Panc1 (cell line): ENCODE measurements at regions not wholly inside any gene's neighbourhood (a gene's known extent, or its start where the extent isn't known, plus 50 kb on each side); places are given as distances from the start of the nearest gene placed in this dataset.

Experiments used
- ATAC-seq: fragments of 200-7000 bp; cut with Tn5 transposase; 2 replicates; pipeline ENCODE4 v1.9.1; 2020; ENCODE audit warnings: mild to moderate bottlenecking, moderate library complexity
- BruUV-seq: library from RNA; stranded (reverse); fragments of 400-500 nt; replicated peaks from 2 replicates; lab custom pipeline; 2021; lab: Mats Ljungman, UMichigan
- CTCF ChIA-PET: fragments of 300-600 bp; sonication (Branson Sonifier 250); formaldehyde crosslinking; loops from one replicate; lab custom pipeline; 2022; ENCODE audit warnings: antibody characterized with exemption; lab: Charles Lee
- POLR2A ChIA-PET: fragments of 300-600 bp; sonication (Branson Sonifier 250); formaldehyde crosslinking; loops from one replicate; lab custom pipeline; 2022; ENCODE audit warnings: antibody characterized with exemption; lab: Charles Lee
- DNase-seq: peaks from one replicate; pipeline ENCODE4 v3.0.0-alpha.2; 2010; ENCODE audit warnings: low read depth, low spot score
- H3K27ac ChIP-seq: 2 replicates; pipeline ENCODE4 v1.5.1; 2011; ENCODE audit warnings: mild to moderate bottlenecking, low read length, inconsistent platforms
- H3K27me3 ChIP-seq: fragments of 200-500 bp; sonication (Bioruptor generic); 2 replicates; pipeline ENCODE4 v1.6.0; 2014; ENCODE audit warnings: low read length, inconsistent platforms; ENCODE audit not compliant: control insufficient read depth, insufficient read depth
- H3K36me3 ChIP-seq: fragments of 200-500 bp; sonication (Bioruptor generic); 2 replicates; pipeline ENCODE4 v1.5.1; 2014; ENCODE audit warnings: inconsistent platforms, mild to moderate bottlenecking, low read length, moderate library complexity; ENCODE audit not compliant: control insufficient read depth, insufficient read depth
- H3K4me1 ChIP-seq: 2 replicates; pipeline ENCODE4 v1.5.1; 2011; ENCODE audit warnings: inconsistent platforms, mild to moderate bottlenecking, low read length, moderate library complexity; ENCODE audit not compliant: control insufficient read depth, insufficient read depth
- H3K4me3 ChIP-seq, 2 experiments: 2 replicates each; pipeline ENCODE4 v1.5.1; 2011 to 2012; ENCODE audit warnings: low read depth in 2 of 2, low read length in 2 of 2, mild to moderate bottlenecking in 2 of 2, inconsistent platforms in 1 of 2, moderate library complexity in 1 of 2
- H3K9me3 ChIP-seq: fragments of 200-500 bp; sonication (Bioruptor generic); 2 replicates; pipeline ENCODE4 v1.5.1; 2014; ENCODE audit warnings: low read depth, mild to moderate bottlenecking, inconsistent platforms, low read length, moderate library complexity; ENCODE audit not compliant: control insufficient read depth, insufficient read depth
- POLR2AphosphoS5 ChIP-seq: IDR thresholded peaks from 2 replicates; pipeline ENCODE4 v1.6.1; 2012; ENCODE audit warnings: mild to moderate bottlenecking, low read depth, low read length, moderate library complexity
- SIN3A ChIP-seq: IDR thresholded peaks from 2 replicates; pipeline ENCODE4 v1.6.1; 2012; ENCODE audit warnings: low read depth, mild to moderate bottlenecking, low read length, moderate library complexity, borderline replicate concordance; ENCODE audit not compliant: insufficient read depth
- TCF7L2 ChIP-seq: IDR thresholded peaks from 2 replicates; pipeline ENCODE4 v1.6.1; 2011; ENCODE audit warnings: mild to moderate bottlenecking, low read depth, low read length, inconsistent platforms
- in situ Hi-C: cut with HindIII; loops from 2 replicates; pipeline ENCODE4 v1.10.0; 2016; ENCODE audit warnings: low sequenced_read_pairs, low pct_unique_long_range_greater_than_20kb
- intact Hi-C: fragments of 100-400 bp; cut with micrococcal nuclease; formaldehyde crosslinking; loops from one replicate; pipeline ENCODE4 v1.10.0; 2022; ENCODE audit not compliant: unreplicated experiment
- TF ChIP-seq, protein P1 (sequence below): fragments of 450-650 bp; IDR thresholded peaks from 2 replicates; pipeline ENCODE4 v1.5.1; 2017; ENCODE audit warnings: mild to moderate bottlenecking
- TF ChIP-seq, protein P2 (sequence below), 2 experiments: IDR thresholded peaks; 2 replicates each; pipeline ENCODE4 v1.6.1; 2011 to 2012; ENCODE audit warnings: low read depth in 2 of 2, control low read depth in 1 of 2, low read length in 1 of 2, mild to moderate bottlenecking in 1 of 2, moderate library complexity in 1 of 2; ENCODE audit not compliant: insufficient read depth in 1 of 2

GRCh38 chr4:105002278-105002677 is 144.4 kb upstream of the TET2 start:
- ChIA-PET CTCF (no interaction called here), POLR2A (no interaction called here)
- H3K4me1 ChIP-seq: no peaks in the 10 kb centered on the region
- intact Hi-C loops (no loop called here), in situ Hi-C loops (no loop called here)
- no peaks in the 10 kb centered on the region for H3K9me3 ChIP-seq
- DNase-seq: no peak
- TF ChIP-seq, protein P1, sequence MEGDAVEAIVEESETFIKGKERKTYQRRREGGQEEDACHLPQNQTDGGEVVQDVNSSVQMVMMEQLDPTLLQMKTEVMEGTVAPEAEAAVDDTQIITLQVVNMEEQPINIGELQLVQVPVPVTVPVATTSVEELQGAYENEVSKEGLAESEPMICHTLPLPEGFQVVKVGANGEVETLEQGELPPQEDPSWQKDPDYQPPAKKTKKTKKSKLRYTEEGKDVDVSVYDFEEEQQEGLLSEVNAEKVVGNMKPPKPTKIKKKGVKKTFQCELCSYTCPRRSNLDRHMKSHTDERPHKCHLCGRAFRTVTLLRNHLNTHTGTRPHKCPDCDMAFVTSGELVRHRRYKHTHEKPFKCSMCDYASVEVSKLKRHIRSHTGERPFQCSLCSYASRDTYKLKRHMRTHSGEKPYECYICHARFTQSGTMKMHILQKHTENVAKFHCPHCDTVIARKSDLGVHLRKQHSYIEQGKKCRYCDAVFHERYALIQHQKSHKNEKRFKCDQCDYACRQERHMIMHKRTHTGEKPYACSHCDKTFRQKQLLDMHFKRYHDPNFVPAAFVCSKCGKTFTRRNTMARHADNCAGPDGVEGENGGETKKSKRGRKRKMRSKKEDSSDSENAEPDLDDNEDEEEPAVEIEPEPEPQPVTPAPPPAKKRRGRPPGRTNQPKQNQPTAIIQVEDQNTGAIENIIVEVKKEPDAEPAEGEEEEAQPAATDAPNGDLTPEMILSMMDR: no peak
- TF ChIP-seq, protein P2, sequence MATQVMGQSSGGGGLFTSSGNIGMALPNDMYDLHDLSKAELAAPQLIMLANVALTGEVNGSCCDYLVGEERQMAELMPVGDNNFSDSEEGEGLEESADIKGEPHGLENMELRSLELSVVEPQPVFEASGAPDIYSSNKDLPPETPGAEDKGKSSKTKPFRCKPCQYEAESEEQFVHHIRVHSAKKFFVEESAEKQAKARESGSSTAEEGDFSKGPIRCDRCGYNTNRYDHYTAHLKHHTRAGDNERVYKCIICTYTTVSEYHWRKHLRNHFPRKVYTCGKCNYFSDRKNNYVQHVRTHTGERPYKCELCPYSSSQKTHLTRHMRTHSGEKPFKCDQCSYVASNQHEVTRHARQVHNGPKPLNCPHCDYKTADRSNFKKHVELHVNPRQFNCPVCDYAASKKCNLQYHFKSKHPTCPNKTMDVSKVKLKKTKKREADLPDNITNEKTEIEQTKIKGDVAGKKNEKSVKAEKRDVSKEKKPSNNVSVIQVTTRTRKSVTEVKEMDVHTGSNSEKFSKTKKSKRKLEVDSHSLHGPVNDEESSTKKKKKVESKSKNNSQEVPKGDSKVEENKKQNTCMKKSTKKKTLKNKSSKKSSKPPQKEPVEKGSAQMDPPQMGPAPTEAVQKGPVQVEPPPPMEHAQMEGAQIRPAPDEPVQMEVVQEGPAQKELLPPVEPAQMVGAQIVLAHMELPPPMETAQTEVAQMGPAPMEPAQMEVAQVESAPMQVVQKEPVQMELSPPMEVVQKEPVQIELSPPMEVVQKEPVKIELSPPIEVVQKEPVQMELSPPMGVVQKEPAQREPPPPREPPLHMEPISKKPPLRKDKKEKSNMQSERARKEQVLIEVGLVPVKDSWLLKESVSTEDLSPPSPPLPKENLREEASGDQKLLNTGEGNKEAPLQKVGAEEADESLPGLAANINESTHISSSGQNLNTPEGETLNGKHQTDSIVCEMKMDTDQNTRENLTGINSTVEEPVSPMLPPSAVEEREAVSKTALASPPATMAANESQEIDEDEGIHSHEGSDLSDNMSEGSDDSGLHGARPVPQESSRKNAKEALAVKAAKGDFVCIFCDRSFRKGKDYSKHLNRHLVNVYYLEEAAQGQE (IDR thresholded peaks at IDR 0.05; ENCODE audit: insufficient read depth in 1 of 2, low read depth in 2 of 2, low read length in 1 of 2): no peak
- TF ChIP-seq TCF7L2: no peak
- TF ChIP-seq SIN3A: no peak
- TF ChIP-seq POLR2AphosphoS5: no peak
- no peak overlapping the region for H3K27ac ChIP-seq
- no peak overlapping the region for H3K4me3 ChIP-seq
- H3K27me3 ChIP-seq: no peaks in the 10 kb centered on the region
- no peaks in the 10 kb centered on the region for H3K36me3 ChIP-seq
- no TSS peak for BruUV-seq
- ATAC-seq: no peak

DNA sequence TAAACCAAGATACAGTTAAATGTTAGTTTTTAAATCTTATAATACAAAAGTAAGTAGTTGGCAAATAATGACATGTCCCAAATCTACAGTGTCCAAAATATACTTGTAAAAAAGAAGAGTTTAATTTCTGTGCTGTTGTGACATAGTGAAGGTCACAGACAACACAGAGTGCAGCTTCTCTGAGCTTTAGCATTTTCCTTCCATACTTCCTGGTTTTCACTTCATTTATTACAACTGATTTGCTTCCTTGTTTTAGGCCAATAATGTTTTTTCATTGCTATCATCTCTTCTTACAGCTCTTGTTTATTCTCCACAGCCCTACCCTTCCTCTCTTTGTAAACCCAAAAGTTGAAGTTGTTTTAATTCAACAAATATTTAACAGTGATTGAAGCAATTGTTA is 132.4 kb upstream of the TET2 start:
- BruUV-seq: no TSS peak
- ChIA-PET CTCF (no interaction called here), POLR2A (no interaction called here)
- DNase-seq (no peak), ATAC-seq (no peak)
- Histone ChIP-seq H3K27ac (no peak overlapping the region), H3K27me3 (no peaks in the 10 kb centered on the region), H3K4me3 (no peak overlapping the region), H3K4me1 (no peaks in the 10 kb centered on the region), H3K9me3 (no peaks in the 10 kb centered on the region), H3K36me3 (no peaks in the 10 kb centered on the region)
- intact Hi-C loops (no loop called here), in situ Hi-C loops (no loop called here)
- TF ChIP-seq TCF7L2: no peak
- TF ChIP-seq, protein P1: no peak
- TF ChIP-seq, protein P2 (IDR thresholded peaks at IDR 0.05; ENCODE audit: insufficient read depth in 1 of 2, low read depth in 2 of 2, low read length in 1 of 2): no peak
- TF ChIP-seq POLR2AphosphoS5: no peak
- TF ChIP-seq SIN3A: no peak
